ENCODE measurements at regions not wholly inside any gene's neighbourhood (a gene's known extent, or its start where the extent isn't known, plus 50 kb on each side); places are given as distances from the start of the nearest gene placed in this dataset.

GRCh38 chr16:65981057-65981456, 385.4 kb upstream of the CDH5 start:
- Histone ChIP-seq H4K20me1 (ENCODE audit: insufficient read depth, low read length) (no peaks in the 10 kb centered on the region), H2AFZ (ENCODE audit: low read depth, low read length) (no peak overlapping the region), H3K27me3 (ENCODE audit: insufficient read depth, low read length) (no peaks in the 10 kb centered on the region), H3K27ac (ENCODE audit: low read depth, low read length) (no peak overlapping the region), H3K9ac (ENCODE audit: low read length) (no peak overlapping the region), H3K79me2 (ENCODE audit: insufficient read depth, low read length) (no peaks in the 10 kb centered on the region), H3K9me3 (ENCODE audit: insufficient read depth, low read depth, low read length) (no peaks in the 10 kb centered on the region), H3K4me3 (ENCODE audit: insufficient read depth, low read depth, low read length) (no peak overlapping the region), H3K36me3 (ENCODE audit: insufficient read depth, low read length) (no peaks in the 10 kb centered on the region), H3K4me1 (ENCODE audit: insufficient read depth, low read length) (no peaks in the 10 kb centered on the region), H3K4me2 (ENCODE audit: low read length) (no peak overlapping the region)
- FAIRE-seq (no peak), DNase-seq (ENCODE audit: low read depth) (no peak)
- no peak for TF ChIP-seq CTCF (IDR thresholded peaks at IDR 0.05; ENCODE audit: insufficient read depth, low read depth, low read length)
- no peak for TF ChIP-seq EZH2 (IDR thresholded peaks at IDR 0.05; ENCODE audit: insufficient read depth, low read length)
- H3K36me3 Mint-ChIP-seq (ENCODE audit: low read depth, unreplicated experiment): no peaks in the 10 kb centered on the region
- peaks cover 5% of the 10 kb centered on the region for H3K9me3 Mint-ChIP-seq (ENCODE audit: unreplicated experiment)
- no peaks in the 10 kb centered on the region for H3K4me1 Mint-ChIP-seq (ENCODE audit: low read depth, unreplicated experiment)
- no peak overlapping the region for H3K27ac Mint-ChIP-seq (ENCODE audit: unreplicated experiment)
- peaks cover 11% of the 10 kb centered on the region for H3K27me3 Mint-ChIP-seq (ENCODE audit: low read depth, unreplicated experiment)
- H3K4me3 Mint-ChIP-seq (ENCODE audit: unreplicated experiment): no peak overlapping the region

GRCh38 chr16:65975049-65975708, 391.3 kb upstream of the CDH5 start:
- DNase-seq (ENCODE audit: low read depth) (peak; percentile 56), FAIRE-seq (peak; percentile 17)
- no peak overlapping the region for H3K4me3 ChIP-seq (ENCODE audit: insufficient read depth, low read depth, low read length)
- Mint-ChIP-seq H3K27me3 (ENCODE audit: low read depth, unreplicated experiment) (no peaks in the 10 kb centered on the region), H3K36me3 (ENCODE audit: low read depth, unreplicated experiment) (no peaks in the 10 kb centered on the region), H3K4me1 (ENCODE audit: low read depth, unreplicated experiment) (peaks cover 3% of the 10 kb centered on the region), H3K4me3 (ENCODE audit: unreplicated experiment) (no peak overlapping the region), H3K9me3 (ENCODE audit: unreplicated experiment) (peaks cover 7% of the 10 kb centered on the region), H3K27ac (ENCODE audit: unreplicated experiment) (peak overlapping the region; percentile 27)
- no peaks in the 10 kb centered on the region for H3K4me1 ChIP-seq (ENCODE audit: insufficient read depth, low read length)
- H3K4me2 ChIP-seq (ENCODE audit: low read length): peak overlapping the region; percentile 50
- TF ChIP-seq EZH2 (IDR thresholded peaks at IDR 0.05; ENCODE audit: insufficient read depth, low read length): no peak
- no peak for TF ChIP-seq CTCF (IDR thresholded peaks at IDR 0.05; ENCODE audit: insufficient read depth, low read depth, low read length)
- no peak overlapping the region for H3K27ac ChIP-seq (ENCODE audit: low read depth, low read length)
- no peak overlapping the region for H3K9ac ChIP-seq (ENCODE audit: low read length)
- no peak overlapping the region for H2AFZ ChIP-seq (ENCODE audit: low read depth, low read length)
- H3K27me3 ChIP-seq (ENCODE audit: insufficient read depth, low read length): no peaks in the 10 kb centered on the region
- H4K20me1 ChIP-seq (ENCODE audit: insufficient read depth, low read length): no peaks in the 10 kb centered on the region
- no peaks in the 10 kb centered on the region for H3K9me3 ChIP-seq (ENCODE audit: insufficient read depth, low read depth, low read length)
- no peaks in the 10 kb centered on the region for H3K79me2 ChIP-seq (ENCODE audit: insufficient read depth, low read length)
- H3K36me3 ChIP-seq (ENCODE audit: insufficient read depth, low read length): no peaks in the 10 kb centered on the region

- no peak overlapping the region for H3K27ac Mint-ChIP-seq (ENCODE audit: unreplicated experiment)
- Histone ChIP-seq H3K4me1 (ENCODE audit: insufficient read depth, low read length) (peaks cover 8% of the 10 kb centered on the region), H4K20me1 (ENCODE audit: insufficient read depth, low read length) (no peaks in the 10 kb centered on the region), H2AFZ (ENCODE audit: low read depth, low read length) (no peak overlapping the region), H3K4me3 (ENCODE audit: insufficient read depth, low read depth, low read length) (no peak overlapping the region), H3K9ac (ENCODE audit: low read length) (no peak overlapping the region), H3K4me2 (ENCODE audit: low read length) (peak overlapping the region; percentile 37), H3K36me3 (ENCODE audit: insufficient read depth, low read length) (no peaks in the 10 kb centered on the region), H3K9me3 (ENCODE audit: insufficient read depth, low read depth, low read length) (no peaks in the 10 kb centered on the region), H3K79me2 (ENCODE audit: insufficient read depth, low read length) (no peaks in the 10 kb centered on the region), H3K27me3 (ENCODE audit: insufficient read depth, low read length) (no peaks in the 10 kb centered on the region), H3K27ac (ENCODE audit: low read depth, low read length) (no peak overlapping the region)
- no peaks in the 10 kb centered on the region for H3K9me3 Mint-ChIP-seq (ENCODE audit: unreplicated experiment)
- H3K27me3 Mint-ChIP-seq (ENCODE audit: low read depth, unreplicated experiment): peaks cover 13% of the 10 kb centered on the region
- no peak overlapping the region for H3K4me3 Mint-ChIP-seq (ENCODE audit: unreplicated experiment)
- TF ChIP-seq CTCF (IDR thresholded peaks at IDR 0.05; ENCODE audit: insufficient read depth, low read depth, low read length) (no peak), EZH2 (IDR thresholded peaks at IDR 0.05; ENCODE audit: insufficient read depth, low read length) (no peak)
- no peaks in the 10 kb centered on the region for H3K36me3 Mint-ChIP-seq (ENCODE audit: low read depth, unreplicated experiment)
- FAIRE-seq: no peak
- peak; percentile 49 for DNase-seq (ENCODE audit: low read depth)
- peaks cover 5% of the 10 kb centered on the region for H3K4me1 Mint-ChIP-seq (ENCODE audit: low read depth, unreplicated experiment)
Measured at GRCh38 chr16:65967376-65967775, 399.1 kb upstream of the CDH5 start.
